ENCODE measurements at regions not wholly inside any gene's neighbourhood (a gene's known extent, or its start where the extent isn't known, plus 50 kb on each side); places are given as distances from the start of the nearest gene placed in this dataset.

GRCh38 chrX:125786316-125786715 is 379.8 kb downstream of the DCAF12L2 start:
- POLR2A ChIA-PET, result no interaction called here
- Histone ChIP-seq H3K4me3 (ENCODE audit: low read depth, low read length) (no peak overlapping the region), H3K4me1 (ENCODE audit: control insufficient read depth, insufficient read depth, low read length) (no peaks in the 10 kb centered on the region), H3K27ac (ENCODE audit: extremely low read depth, low read depth, low read length) (no peak overlapping the region), H3K9me3 (ENCODE audit: control insufficient read depth, insufficient read depth, low read depth, low read length) (no peaks in the 10 kb centered on the region; the same call in 1 of the 2 replicates), H3K36me3 (ENCODE audit: control insufficient read depth in 2 of 2, insufficient read depth in 1 of 2, low read length in 2 of 2) (no peaks in the 10 kb centered on the region)
- no peak for TF ChIP-seq ZBTB8A (tag by site-specific recombination; IDR thresholded peaks at IDR 0.05)
- no peak for TF ChIP-seq ZNF132 (tag by site-specific recombination; IDR thresholded peaks at IDR 0.05; ENCODE audit: borderline replicate concordance)
- TF ChIP-seq TSHZ1 (tag by site-specific recombination; IDR thresholded peaks at IDR 0.05; ENCODE audit: borderline replicate concordance), result no peak
- no peak for TF ChIP-seq ZNF677 (tag by site-specific recombination; IDR thresholded peaks at IDR 0.05)
- TF ChIP-seq ZNF596 (tag by site-specific recombination; IDR thresholded peaks at IDR 0.05), result no peak
- TF ChIP-seq ZNF280D (tag by site-specific recombination; IDR thresholded peaks at IDR 0.05), result no peak
- TF ChIP-seq ZSCAN18 (tag by site-specific recombination; IDR thresholded peaks at IDR 0.05), result no peak
- no peak for TF ChIP-seq ZNF701 (tag by site-specific recombination; IDR thresholded peaks at IDR 0.05)
- TF ChIP-seq ZNF18 (tag by site-specific recombination; IDR thresholded peaks at IDR 0.05), result no peak
- TF ChIP-seq YY1 (tag by site-specific recombination; IDR thresholded peaks at IDR 0.05), result no peak
- no peak for TF ChIP-seq ZNF776 (tag by site-specific recombination; IDR thresholded peaks at IDR 0.05; ENCODE audit: borderline replicate concordance)
- no peak for TF ChIP-seq ZNF707 (tag by site-specific recombination; IDR thresholded peaks at IDR 0.05)
- no peak for TF ChIP-seq ZNF19 (tag by site-specific recombination; IDR thresholded peaks at IDR 0.05; ENCODE audit: low read depth)
- no peak for TF ChIP-seq ZNF529 (tag by site-specific recombination; IDR thresholded peaks at IDR 0.05; ENCODE audit: insufficient replicate concordance)
- no peak for TF ChIP-seq PRDM4 (tag by site-specific recombination; IDR thresholded peaks at IDR 0.05)
- TF ChIP-seq ZNF10 (tag by site-specific recombination; IDR thresholded peaks at IDR 0.05), result no peak
- no peak for TF ChIP-seq ZNF335 (tag by site-specific recombination; conservative IDR thresholded peaks at IDR 0.05)
- CTCF ChIA-PET, result interaction anchor here (0.8 kb wide), 1 partner anchor 313 kb away, joined by 4 read pairs; no protein-coding TSS in a partner anchor
